ENCODE measurements at regions not wholly inside any gene's neighbourhood (a gene's known extent, or its start where the extent isn't known, plus 50 kb on each side); places are given as distances from the start of the nearest gene placed in this dataset.

GRCh38 chr15:47548986-47549385, 168.3 kb upstream of the SEMA6D start:
- TF ChIP-seq GATA2 (IDR thresholded peaks at IDR 0.05; ENCODE audit: low read depth, low read length) (no peak), GATA3 (IDR thresholded peaks at IDR 0.05; ENCODE audit: low read depth, low read length) (no peak)

- no peak for TF ChIP-seq GATA2 (IDR thresholded peaks at IDR 0.05; ENCODE audit: low read depth, low read length)
- TF ChIP-seq GATA3 (IDR thresholded peaks at IDR 0.05; ENCODE audit: low read depth, low read length) = no peak
These were observed 166.2 kb upstream of the SEMA6D start for GRCh38 chr15:47551079-47551478.

- TF ChIP-seq GATA2 (IDR thresholded peaks at IDR 0.05; ENCODE audit: low read depth, low read length) (no peak), GATA3 (IDR thresholded peaks at IDR 0.05; ENCODE audit: low read depth, low read length) (no peak)
These were observed 165.8 kb upstream of the SEMA6D start for GRCh38 chr15:47551546-47551945.

- TF ChIP-seq GATA2 (IDR thresholded peaks at IDR 0.05; ENCODE audit: low read depth, low read length) (no peak), GATA3 (IDR thresholded peaks at IDR 0.05; ENCODE audit: low read depth, low read length) (no peak)
These were observed 164.2 kb upstream of the SEMA6D start for GRCh38 chr15:47552978-47553608.

- no peak for TF ChIP-seq GATA3 (IDR thresholded peaks at IDR 0.05; ENCODE audit: low read depth, low read length)
- no peak for TF ChIP-seq GATA2 (IDR thresholded peaks at IDR 0.05; ENCODE audit: low read depth, low read length)
These were observed 163.4 kb upstream of the SEMA6D start for GRCh38 chr15:47553947-47554346.

- TF ChIP-seq GATA2 (IDR thresholded peaks at IDR 0.05; ENCODE audit: low read depth, low read length) = no peak
- TF ChIP-seq GATA3 (IDR thresholded peaks at IDR 0.05; ENCODE audit: low read depth, low read length) = no peak
These were observed 156.2 kb upstream of the SEMA6D start for GRCh38 chr15:47561102-47561501.

GRCh38 chr15:47565949-47566348, 151.4 kb upstream of the SEMA6D start:
- TF ChIP-seq GATA2 (IDR thresholded peaks at IDR 0.05; ENCODE audit: low read depth, low read length) (no peak), GATA3 (IDR thresholded peaks at IDR 0.05; ENCODE audit: low read depth, low read length) (no peak)

- no peak for TF ChIP-seq GATA2 (IDR thresholded peaks at IDR 0.05; ENCODE audit: low read depth, low read length)
- no peak for TF ChIP-seq GATA3 (IDR thresholded peaks at IDR 0.05; ENCODE audit: low read depth, low read length)
These were observed 150.7 kb upstream of the SEMA6D start for GRCh38 chr15:47566610-47567009.

GRCh38 chr15:47568030-47568429, 149.3 kb upstream of the SEMA6D start:
- TF ChIP-seq GATA3 (IDR thresholded peaks at IDR 0.05; ENCODE audit: low read depth, low read length) (no peak), GATA2 (IDR thresholded peaks at IDR 0.05; ENCODE audit: low read depth, low read length) (no peak)

- no peak for TF ChIP-seq GATA2 (IDR thresholded peaks at IDR 0.05; ENCODE audit: low read depth, low read length)
- no peak for TF ChIP-seq GATA3 (IDR thresholded peaks at IDR 0.05; ENCODE audit: low read depth, low read length)
These were observed 147.3 kb upstream of the SEMA6D start for GRCh38 chr15:47570044-47570443.

- TF ChIP-seq GATA2 (IDR thresholded peaks at IDR 0.05; ENCODE audit: low read depth, low read length) = no peak
- TF ChIP-seq GATA3 (IDR thresholded peaks at IDR 0.05; ENCODE audit: low read depth, low read length) = no peak
These were observed 146.9 kb upstream of the SEMA6D start for GRCh38 chr15:47570451-47570850.

- TF ChIP-seq GATA3 (IDR thresholded peaks at IDR 0.05; ENCODE audit: low read depth, low read length) (no peak), GATA2 (IDR thresholded peaks at IDR 0.05; ENCODE audit: low read depth, low read length) (no peak)
These were observed 146.2 kb upstream of the SEMA6D start for GRCh38 chr15:47570881-47571640.

GRCh38 chr15:47573673-47574072, 143.6 kb upstream of the SEMA6D start:
- no peak for TF ChIP-seq GATA2 (IDR thresholded peaks at IDR 0.05; ENCODE audit: low read depth, low read length)
- no peak for TF ChIP-seq GATA3 (IDR thresholded peaks at IDR 0.05; ENCODE audit: low read depth, low read length)

- TF ChIP-seq GATA3 (IDR thresholded peaks at IDR 0.05; ENCODE audit: low read depth, low read length) = no peak
- TF ChIP-seq GATA2 (IDR thresholded peaks at IDR 0.05; ENCODE audit: low read depth, low read length) = no peak
These were observed 140.3 kb upstream of the SEMA6D start for GRCh38 chr15:47577000-47577399.

- no peak for TF ChIP-seq GATA2 (IDR thresholded peaks at IDR 0.05; ENCODE audit: low read depth, low read length)
- no peak for TF ChIP-seq GATA3 (IDR thresholded peaks at IDR 0.05; ENCODE audit: low read depth, low read length)
These were observed 139.8 kb upstream of the SEMA6D start for GRCh38 chr15:47577461-47577860.
